H9 (cell line): ENCODE measurements at regions not wholly inside any gene's neighbourhood (a gene's known extent, or its start where the extent isn't known, plus 50 kb on each side); places are given as distances from the start of the nearest gene placed in this dataset.

Experiments used
- DNase-seq: peaks from one replicate; pipeline ENCODE4 v3.0.0-alpha.2; 2017
- H2AFZ ChIP-seq: one replicate; pipeline ENCODE4 v1.6.1; 2013; ENCODE audit warnings: mild to moderate bottlenecking, low read length, control low read depth, moderate library complexity
- H2AK5ac ChIP-seq: 2 replicates; pipeline ENCODE4 v1.6.1; 2013; ENCODE audit warnings: low read length, control low read depth, mixed read lengths; ENCODE audit not compliant: insufficient read length
- H2BK120ac ChIP-seq: one replicate; pipeline ENCODE4 v1.6.1; 2013; ENCODE audit warnings: low read depth, mild to moderate bottlenecking, low read length, control low read depth, inconsistent platforms; ENCODE audit not compliant: poor library complexity, severe bottlenecking
- H2BK12ac ChIP-seq: 2 replicates; pipeline ENCODE4 v1.6.1; 2013; ENCODE audit warnings: low read length, control low read depth, mixed read lengths, low read depth; ENCODE audit not compliant: insufficient read length
- H2BK15ac ChIP-seq: 2 replicates; pipeline ENCODE4 v1.6.1; 2013; ENCODE audit warnings: low read depth, low read length, control low read depth
- H2BK20ac ChIP-seq: one replicate; pipeline ENCODE4 v1.6.1; 2013; ENCODE audit warnings: low read depth, mild to moderate bottlenecking, low read length, control low read depth, inconsistent platforms; ENCODE audit not compliant: poor library complexity, severe bottlenecking
- H2BK5ac ChIP-seq: 2 replicates; pipeline ENCODE4 v1.6.1; 2013; ENCODE audit warnings: low read length, control low read depth, mixed read lengths; ENCODE audit not compliant: insufficient read length
- H3K14ac ChIP-seq: 2 replicates; pipeline ENCODE4 v1.6.1; 2013; ENCODE audit warnings: low read length, control low read depth; ENCODE audit not compliant: insufficient read depth
- H3K18ac ChIP-seq: 2 replicates; pipeline ENCODE4 v1.6.1; 2013; ENCODE audit warnings: low read depth, mild to moderate bottlenecking, mixed read lengths, low read length, control low read depth; ENCODE audit not compliant: insufficient read length
- H3K23ac ChIP-seq: 2 replicates; pipeline ENCODE4 v1.6.1; 2013; ENCODE audit warnings: low read length, control low read depth, mixed read lengths, low read depth; ENCODE audit not compliant: insufficient read length
- H3K23me2 ChIP-seq: 2 replicates; pipeline ENCODE4 v1.6.1; 2013; ENCODE audit warnings: low read depth, mild to moderate bottlenecking, mixed read lengths, low read length, control low read depth; ENCODE audit not compliant: insufficient read length, poor library complexity, severe bottlenecking
- H3K27ac ChIP-seq: 2 replicates; pipeline ENCODE4 v1.5.1; 2013; ENCODE audit warnings: low read length, control low read depth, mixed read lengths, low read depth; ENCODE audit not compliant: insufficient read length
- H3K27me3 ChIP-seq: 2 replicates; pipeline ENCODE4 v1.6.1; 2013; ENCODE audit warnings: low read length, control low read depth, inconsistent platforms; ENCODE audit not compliant: insufficient read depth
- H3K4ac ChIP-seq: 2 replicates; pipeline ENCODE4 v1.6.1; 2013; ENCODE audit warnings: low read depth, mild to moderate bottlenecking, control low read depth, inconsistent platforms, low read length, moderate library complexity
- H3K4me1 ChIP-seq: 2 replicates; pipeline ENCODE4 v1.6.1; 2013; ENCODE audit warnings: low read length, control low read depth, inconsistent platforms; ENCODE audit not compliant: insufficient read depth
- H3K4me2 ChIP-seq: 2 replicates; pipeline ENCODE4 v1.6.1; 2013; ENCODE audit warnings: low read length, control low read depth, mixed read lengths; ENCODE audit not compliant: insufficient read length, insufficient read depth
- H3K56ac ChIP-seq: 2 replicates; pipeline ENCODE4 v1.6.1; 2013; ENCODE audit warnings: low read depth, mild to moderate bottlenecking, mixed read lengths, low read length, control low read depth; ENCODE audit not compliant: insufficient read length
- H3K79me1 ChIP-seq: 2 replicates; pipeline ENCODE4 v1.6.1; 2013; ENCODE audit warnings: low read depth, mild to moderate bottlenecking, moderate library complexity, low read length, control low read depth, inconsistent platforms; ENCODE audit not compliant: insufficient read depth, poor library complexity, severe bottlenecking
- H3K79me2 ChIP-seq: 2 replicates; pipeline ENCODE4 v1.6.1; 2013; ENCODE audit warnings: low read length, control low read depth, inconsistent platforms; ENCODE audit not compliant: insufficient read depth
- H3K9ac ChIP-seq: 2 replicates; pipeline ENCODE4 v1.6.1; 2013; ENCODE audit warnings: low read length, control low read depth, mixed read lengths; ENCODE audit not compliant: insufficient read length; ENCODE audit errors: extremely low read depth
- H3K9me3 ChIP-seq: one replicate; pipeline ENCODE4 v1.6.1; 2013; ENCODE audit warnings: low read depth, low read length, inconsistent platforms; ENCODE audit not compliant: control insufficient read depth
- H3T11ph ChIP-seq: one replicate; pipeline ENCODE4 v1.6.1; 2013; ENCODE audit warnings: mild to moderate bottlenecking, low read length, control low read depth, inconsistent platforms
- H4K20me1 ChIP-seq: one replicate; pipeline ENCODE4 v1.6.1; 2013; ENCODE audit not compliant: control insufficient read depth, insufficient read length, insufficient read depth
- H4K5ac ChIP-seq: 2 replicates; pipeline ENCODE4 v1.6.1; 2013; ENCODE audit warnings: low read depth, mild to moderate bottlenecking, mixed read lengths, low read length, control low read depth; ENCODE audit not compliant: insufficient read length
- H4K8ac ChIP-seq: replicated peaks from 2 replicates; pipeline ENCODE4 v1.6.1; 2013; ENCODE audit warnings: low read length, control low read depth, mixed read lengths, low read depth; ENCODE audit not compliant: insufficient read length
- H4K91ac ChIP-seq: 2 replicates; pipeline ENCODE4 v1.6.1; 2013; ENCODE audit warnings: low read depth, mild to moderate bottlenecking, moderate library complexity, mixed read lengths, low read length, control low read depth; ENCODE audit not compliant: insufficient read length
- H3K27ac Mint-ChIP-seq, 3 experiments: 2 replicates in 2 of 3; 3 replicates in 1 of 3; pipeline ENCODE4 v1.8.0; 2020 to 2021; ENCODE audit warnings: mixed read lengths in 3 of 3, mild to moderate bottlenecking in 1 of 3, moderate library complexity in 1 of 3
- H3K27me3 Mint-ChIP-seq: 2 replicates; pipeline ENCODE4 v1.8.0; 2021; ENCODE audit warnings: low read depth, mild to moderate bottlenecking, moderate library complexity, mixed read lengths
- H3K36me3 Mint-ChIP-seq, 3 experiments: 2 replicates in 2 of 3; 3 replicates in 1 of 3; pipeline ENCODE4 v1.8.0; 2020 to 2021; ENCODE audit warnings: low read depth in 3 of 3, mixed read lengths in 3 of 3; ENCODE audit not compliant: insufficient read depth in 1 of 3
- H3K4me1 Mint-ChIP-seq, 2 experiments: 2 replicates each; pipeline ENCODE4 v1.8.0; 2020; ENCODE audit warnings: mixed read lengths in 2 of 2
- H3K4me3 Mint-ChIP-seq, 2 experiments: 2 replicates in 1 of 2; 3 replicates in 1 of 2; pipeline ENCODE4 v1.8.0; 2020 to 2021; ENCODE audit warnings: mild to moderate bottlenecking in 2 of 2, mixed read lengths in 2 of 2, moderate library complexity in 1 of 2
- H3K9me3 Mint-ChIP-seq, 2 experiments: 2 replicates in 1 of 2; 3 replicates in 1 of 2; pipeline ENCODE4 v1.8.0; 2020; ENCODE audit warnings: mild to moderate bottlenecking in 2 of 2, mixed read lengths in 2 of 2, moderate library complexity in 1 of 2
- CTCF ChIP-seq: fragments of 200-600 bp; sonication (generic); conservative IDR thresholded peaks from 3 replicates; pipeline ENCODE4 v1.8.0; 2021; ENCODE audit warnings: antibody characterized with exemption, mild to moderate bottlenecking
- WGBS: extraction: QIAGEN DNeasy Blood & Tissue Kit; methylation state at CpG from one replicate; pipeline ENCODE4 v1.1.7; 2013; ENCODE audit warnings: missing lambda C conversion rate, low lambda C conversion rate, mixed read lengths; ENCODE audit not compliant: insufficient read length; ENCODE audit errors: extremely low coverage; 5-methylcytosine and 5-hydroxymethylcytosine counted together

GRCh38 chr2:55992455-55992854, 68.9 kb upstream of the EFEMP1 start:
- H3K27me3 ChIP-seq: no peaks in the 10 kb centered on the region
- H3K79me1 ChIP-seq: no peaks in the 10 kb centered on the region
- DNase-seq: no peak
- H3K27ac ChIP-seq: no peak overlapping the region
- Mint-ChIP-seq H3K27me3 (no peaks in the 10 kb centered on the region; the same call in 1 of the 2 replicates), H3K36me3 (no peaks in the 10 kb centered on the region), H3K9me3 (no peaks in the 10 kb centered on the region), H3K4me1 (peaks cover 11 to 16% of the 10 kb centered on the region in 2 experiments), H3K4me3 (no peak overlapping the region), H3K27ac (no peak overlapping the region)
- H3K9ac ChIP-seq: no peak overlapping the region
- H3K23me2 ChIP-seq: no peaks in the 10 kb centered on the region
- TF ChIP-seq CTCF: no peak
- no peak overlapping the region for H3K14ac ChIP-seq
- H2BK12ac ChIP-seq: no peak overlapping the region
- no peak overlapping the region for H4K5ac ChIP-seq
- no peak overlapping the region for H2BK15ac ChIP-seq
- no peak overlapping the region for H3K56ac ChIP-seq
- no peak overlapping the region for H2BK120ac ChIP-seq
- no peak overlapping the region for H2AFZ ChIP-seq
- no CpG with 5 or more reads among the region's 4 CpGs for WGBS
- H3K18ac ChIP-seq: no peak overlapping the region
- no peaks in the 10 kb centered on the region for H3K9me3 ChIP-seq
- H4K8ac ChIP-seq: no peak overlapping the region
- no peak overlapping the region for H2AK5ac ChIP-seq
- H4K20me1 ChIP-seq: no peaks in the 10 kb centered on the region
- H3K4me2 ChIP-seq: no peak overlapping the region
- no peak overlapping the region for H2BK20ac ChIP-seq
- no peak overlapping the region for H4K91ac ChIP-seq
- no peaks in the 10 kb centered on the region for H3K79me2 ChIP-seq
- H3K4me1 ChIP-seq: 0 out of 2 replicates have a peak, but pooled peaks cover 2% of the 10 kb centered on the region
- no peak overlapping the region for H3T11ph ChIP-seq
- no peak overlapping the region for H3K4ac ChIP-seq
- H2BK5ac ChIP-seq: no peak overlapping the region
- no peak overlapping the region for H3K23ac ChIP-seq
